Fibroblast of skin of right biceps (primary cell): ENCODE measurements at regions not wholly inside any gene's neighbourhood (a gene's known extent, or its start where the extent isn't known, plus 50 kb on each side); places are given as distances from the start of the nearest gene placed in this dataset.
"Not testable (repeated sequence)": the region's sequence is repeated elsewhere in the genome, so short reads cannot be mapped to it uniquely, and the experiment has no call there.

Source experiments
- DNase-seq: peaks from one replicate; pipeline ENCODE4 v3.0.0-alpha.2; 2013

DNA sequence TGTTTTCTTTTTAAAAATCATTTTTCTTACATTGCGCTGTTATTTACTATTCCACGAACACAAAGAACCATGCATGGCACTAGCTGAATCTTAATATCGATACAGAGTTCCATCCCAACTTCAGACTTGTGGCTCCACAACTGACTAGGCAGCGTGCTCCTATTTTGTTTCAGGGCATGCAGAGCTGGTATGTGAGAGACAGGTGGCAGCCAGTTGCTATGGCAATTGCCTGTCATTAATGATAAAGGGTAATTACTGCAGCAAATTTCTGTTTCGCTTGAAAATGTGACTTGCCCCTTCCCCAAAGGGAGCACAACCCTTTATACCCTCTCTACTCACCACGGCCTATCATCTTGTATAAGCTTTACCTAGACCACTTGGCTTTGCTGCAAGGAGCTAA, 113.1 kb upstream of the G2E3 start:
- DNase-seq = no peak

DNA sequence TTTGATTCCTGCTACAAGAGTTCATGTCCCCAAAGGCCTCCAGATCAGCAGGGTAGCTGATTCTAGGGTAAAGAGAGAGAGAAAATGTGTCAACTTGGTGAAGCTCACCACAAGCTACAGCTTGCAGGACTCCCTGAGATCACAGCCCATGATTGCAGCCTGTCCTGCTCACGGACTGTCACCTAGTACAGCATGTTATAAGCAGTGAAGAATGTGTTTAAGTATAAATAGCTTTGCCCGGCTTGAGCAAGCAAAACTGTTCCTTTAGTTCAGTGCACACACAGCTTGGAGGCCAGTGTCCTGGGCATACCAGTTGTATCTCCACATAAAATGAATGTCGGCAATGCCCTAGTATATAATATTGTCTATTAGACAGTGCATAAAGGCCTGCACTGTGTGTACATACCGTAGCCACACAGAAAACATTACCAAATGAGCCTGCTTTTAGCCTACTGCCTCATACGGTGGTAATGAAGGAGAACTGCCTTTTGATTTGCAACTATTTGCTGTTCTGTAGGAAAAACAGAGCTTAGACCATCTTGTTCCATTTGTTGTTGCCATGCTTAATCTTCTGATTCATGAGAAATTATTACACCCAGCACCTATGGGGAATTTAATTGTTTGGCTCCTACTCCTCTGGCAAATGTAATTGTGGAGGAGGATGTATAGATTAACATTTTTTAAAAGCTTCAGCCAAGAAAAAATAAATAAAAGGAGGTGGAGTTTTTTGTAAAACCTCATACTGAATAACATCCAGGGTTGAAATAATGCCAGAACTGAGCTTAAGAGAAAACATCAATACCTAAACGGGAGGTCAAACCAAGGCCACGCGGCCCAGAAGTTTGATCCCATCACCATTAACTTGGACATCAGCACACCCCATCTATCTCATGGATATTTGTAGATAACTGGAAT, 108.1 kb upstream of the G2E3 start:
- DNase-seq = peak; percentile 8

GRCh38 chr14:30456296-30456695, 102.7 kb upstream of the G2E3 start:
- no peak for DNase-seq

GRCh38 chr14:30462358-30462757, 96.6 kb upstream of the G2E3 start:
- DNase-seq = no peak

DNA sequence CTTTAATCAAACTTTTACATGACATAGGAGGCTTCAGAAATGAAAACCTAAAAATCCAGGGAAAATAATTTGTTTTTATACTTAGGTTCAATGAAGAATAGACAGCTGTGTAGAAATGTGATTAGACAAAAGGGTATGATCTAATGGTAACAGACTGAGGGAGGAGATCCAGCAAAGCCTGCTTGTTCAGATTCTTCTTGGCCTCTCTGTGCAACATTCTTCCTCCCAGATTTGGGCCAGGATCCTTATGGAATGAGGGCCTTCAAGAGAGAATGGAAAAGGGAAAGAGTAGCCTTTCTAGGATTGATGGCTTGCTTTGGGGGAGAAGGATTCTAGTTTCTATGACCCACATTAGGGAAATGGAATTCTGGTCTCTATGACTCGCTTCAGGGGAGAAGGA, 94.5 kb upstream of the G2E3 start:
- no peak for DNase-seq

DNA sequence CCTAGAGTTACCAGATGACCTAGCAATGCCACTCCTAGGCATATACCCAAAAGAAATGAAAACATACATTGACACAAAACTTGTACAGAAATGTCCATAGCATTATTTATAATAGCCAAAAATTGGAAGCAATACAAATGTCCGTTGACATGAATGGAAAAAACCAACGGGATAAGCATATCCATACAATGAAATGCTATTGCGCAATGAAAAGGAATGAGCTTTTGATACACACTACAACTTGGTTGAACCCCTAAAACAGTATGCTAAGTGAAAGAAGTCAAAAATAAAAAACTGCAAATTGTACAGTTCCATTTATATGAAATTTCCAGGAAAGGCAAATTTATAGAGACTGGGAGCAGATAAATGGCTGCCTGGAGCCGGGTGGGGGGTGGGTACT, 90.6 kb upstream of the G2E3 start:
- no peak for DNase-seq

- no peak for DNase-seq
Observed at GRCh38 chr14:30471980-30472379, 87.0 kb upstream of the G2E3 start.

GRCh38 chr14:30473846-30474696, 84.9 kb upstream of the G2E3 start:
- DNase-seq = not testable (repeated sequence)

DNA sequence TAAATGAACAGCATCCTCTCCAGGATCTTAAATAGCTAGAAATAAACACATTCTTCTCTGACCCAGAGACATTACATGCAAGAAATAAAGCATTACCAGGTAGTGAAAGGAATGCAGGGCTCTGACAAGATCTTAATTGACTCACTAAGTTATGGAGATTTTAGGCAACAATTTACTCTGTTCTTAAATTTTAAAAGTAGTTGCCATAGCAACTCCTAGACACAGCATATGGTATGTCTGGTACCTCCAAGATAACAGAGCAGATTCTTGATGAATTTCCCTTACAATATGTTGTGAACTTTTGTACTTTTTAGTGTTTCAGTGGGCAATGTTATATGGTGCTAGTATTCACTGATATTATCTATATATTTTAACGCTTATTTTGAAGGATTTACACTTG, 76.7 kb upstream of the G2E3 start:
- DNase-seq = no peak

DNA sequence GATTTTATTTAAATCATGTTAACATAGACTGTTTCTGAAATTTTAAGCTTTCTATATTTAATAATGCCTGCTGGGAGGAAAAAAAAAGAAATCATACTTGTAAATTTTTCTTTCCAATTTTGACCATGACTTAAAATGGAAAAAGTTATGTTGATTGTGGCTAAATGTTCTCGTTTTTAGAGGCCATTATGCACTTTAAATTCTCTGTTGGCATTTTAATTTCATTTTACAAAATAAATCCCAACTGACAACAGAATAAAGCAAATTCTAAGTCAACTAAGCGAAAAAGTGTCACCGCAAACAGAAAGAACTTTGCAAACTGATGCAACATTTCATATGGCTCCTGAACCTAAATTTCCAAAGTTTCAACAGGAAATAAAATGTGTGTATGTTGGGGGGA, 74.8 kb upstream of the G2E3 start:
- DNase-seq = no peak

DNA sequence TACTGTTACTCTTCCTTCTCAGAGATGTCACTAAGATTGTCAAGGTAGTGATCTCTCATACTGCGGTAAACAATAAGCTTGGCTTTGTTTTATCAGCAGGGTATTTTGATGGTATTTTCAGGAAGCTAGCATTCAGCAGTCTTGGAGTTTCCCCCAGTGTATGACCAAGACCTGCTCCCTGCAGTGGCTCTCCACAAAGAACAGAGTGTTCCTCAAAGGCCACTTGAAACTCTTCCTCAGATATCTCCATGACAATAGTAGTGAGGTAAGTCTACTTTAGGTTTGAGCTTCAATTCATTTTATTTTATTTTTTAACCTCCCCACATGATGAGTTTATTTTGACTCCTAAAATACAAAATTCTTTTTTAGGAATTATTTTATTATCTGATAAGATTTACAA, 74.0 kb upstream of the G2E3 start:
- DNase-seq = no peak

GRCh38 chr14:30496852-30497251, 62.1 kb upstream of the G2E3 start:
- DNase-seq = no peak

GRCh38 chr14:30499358-30499757, 59.6 kb upstream of the G2E3 start:
- DNase-seq = no peak

- no peak for DNase-seq
Observed at GRCh38 chr14:30500222-30500621, 58.7 kb upstream of the G2E3 start.

DNA sequence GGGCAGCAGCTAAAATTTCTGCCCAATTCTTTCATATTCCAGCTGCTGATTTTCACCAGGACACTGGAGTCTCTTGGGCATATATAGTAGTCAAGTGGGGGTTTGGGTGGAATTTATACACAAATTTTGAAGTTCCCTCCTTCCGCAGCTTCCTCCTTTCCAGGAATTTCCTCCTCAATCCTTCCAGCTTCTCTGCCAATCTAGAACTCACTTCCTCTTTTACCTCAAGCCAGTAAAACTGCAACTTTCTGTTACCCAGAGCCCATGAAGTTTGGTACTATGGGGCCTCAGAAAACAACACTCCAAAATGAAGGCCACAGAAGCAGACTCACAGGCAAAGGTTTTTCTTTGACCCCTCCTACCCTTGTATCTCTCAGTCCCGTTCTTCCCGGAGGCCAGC, 51.7 kb upstream of the G2E3 start:
- DNase-seq = no peak
